ENCODE measurements at regions not wholly inside any gene's neighbourhood (a gene's known extent, or its start where the extent isn't known, plus 50 kb on each side); places are given as distances from the start of the nearest gene placed in this dataset.
"Not testable (repeated sequence)": the region's sequence is repeated elsewhere in the genome, so short reads cannot be mapped to it uniquely, and the experiment has no call there.

DNA sequence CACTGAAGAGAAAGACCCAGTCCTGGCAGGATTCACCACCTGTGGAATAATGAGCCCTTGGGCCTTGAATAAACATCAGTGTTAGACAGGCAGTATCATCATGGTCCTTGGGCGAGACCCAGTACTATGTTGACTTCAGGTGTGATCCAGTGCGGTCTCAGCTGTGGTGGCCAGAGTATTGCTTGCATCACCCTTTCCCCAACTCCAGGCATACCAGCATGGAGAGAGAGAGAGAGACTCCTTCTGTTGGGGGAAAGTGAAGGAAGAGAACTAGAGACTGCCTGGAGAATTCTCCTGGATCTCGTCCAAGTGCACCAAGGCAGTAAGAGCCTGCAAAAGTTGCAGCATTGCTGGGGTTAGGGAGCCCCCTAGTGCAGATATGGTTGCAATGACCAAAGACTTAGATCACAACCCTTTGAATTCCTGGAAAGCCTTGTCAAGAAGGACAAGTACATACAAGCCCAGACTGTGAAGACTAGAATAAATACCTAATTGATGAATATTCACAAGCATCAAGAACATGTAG is 61.1 kb upstream of the VAMP7 start:
- Histone ChIP-seq H3K36me3 (ENCODE audit: control insufficient read depth, insufficient read depth, low read length) (no peaks in the 10 kb centered on the region), H3K9me3 (ENCODE audit: control insufficient read depth, insufficient read depth, low read depth, low read length) (no peaks in the 10 kb centered on the region), H3K4me2 (ENCODE audit: extremely low read depth, insufficient read depth, low read length) (no peak overlapping the region), H3K79me2 (ENCODE audit: control insufficient read depth, insufficient read depth, low read length) (no peaks in the 10 kb centered on the region), H3K27me3 (ENCODE audit: control insufficient read depth, insufficient read depth, low read length) (no peaks in the 10 kb centered on the region), H3K9ac (ENCODE audit: insufficient read depth, low read length) (no peak overlapping the region), H3K4me1 (ENCODE audit: control insufficient read depth, extremely low read depth, insufficient read depth, low read length) (no peaks in the 10 kb centered on the region), H4K20me1 (ENCODE audit: control insufficient read depth, extremely low read depth, insufficient read depth, low read length) (no peaks in the 10 kb centered on the region), H3K27ac (ENCODE audit: insufficient read depth, low read length) (no peak overlapping the region), H3K4me3 (replicated peaks in 1 of 4; ENCODE audit: control extremely low read depth in 1 of 4, insufficient read depth in 1 of 4, low read depth in 3 of 4, low read length in 4 of 4) (no peak overlapping the region), H2AFZ (ENCODE audit: low read length) (no peak overlapping the region)
- TF ChIP-seq, protein P1, sequence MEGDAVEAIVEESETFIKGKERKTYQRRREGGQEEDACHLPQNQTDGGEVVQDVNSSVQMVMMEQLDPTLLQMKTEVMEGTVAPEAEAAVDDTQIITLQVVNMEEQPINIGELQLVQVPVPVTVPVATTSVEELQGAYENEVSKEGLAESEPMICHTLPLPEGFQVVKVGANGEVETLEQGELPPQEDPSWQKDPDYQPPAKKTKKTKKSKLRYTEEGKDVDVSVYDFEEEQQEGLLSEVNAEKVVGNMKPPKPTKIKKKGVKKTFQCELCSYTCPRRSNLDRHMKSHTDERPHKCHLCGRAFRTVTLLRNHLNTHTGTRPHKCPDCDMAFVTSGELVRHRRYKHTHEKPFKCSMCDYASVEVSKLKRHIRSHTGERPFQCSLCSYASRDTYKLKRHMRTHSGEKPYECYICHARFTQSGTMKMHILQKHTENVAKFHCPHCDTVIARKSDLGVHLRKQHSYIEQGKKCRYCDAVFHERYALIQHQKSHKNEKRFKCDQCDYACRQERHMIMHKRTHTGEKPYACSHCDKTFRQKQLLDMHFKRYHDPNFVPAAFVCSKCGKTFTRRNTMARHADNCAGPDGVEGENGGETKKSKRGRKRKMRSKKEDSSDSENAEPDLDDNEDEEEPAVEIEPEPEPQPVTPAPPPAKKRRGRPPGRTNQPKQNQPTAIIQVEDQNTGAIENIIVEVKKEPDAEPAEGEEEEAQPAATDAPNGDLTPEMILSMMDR (conservative IDR thresholded peaks at IDR 0.05 in 1 of 2, IDR thresholded peaks at IDR 0.05 in 1 of 2; ENCODE audit: low read depth in 1 of 2, low read length in 2 of 2): peak; percentile 65 to 74
- TF ChIP-seq EZH2 (IDR thresholded peaks at IDR 0.05; ENCODE audit: low read length, missing control alignments): no peak
- peak; percentile 79 to 88 for DNase-seq (ENCODE audit: low read depth in 2 of 2)

DNA sequence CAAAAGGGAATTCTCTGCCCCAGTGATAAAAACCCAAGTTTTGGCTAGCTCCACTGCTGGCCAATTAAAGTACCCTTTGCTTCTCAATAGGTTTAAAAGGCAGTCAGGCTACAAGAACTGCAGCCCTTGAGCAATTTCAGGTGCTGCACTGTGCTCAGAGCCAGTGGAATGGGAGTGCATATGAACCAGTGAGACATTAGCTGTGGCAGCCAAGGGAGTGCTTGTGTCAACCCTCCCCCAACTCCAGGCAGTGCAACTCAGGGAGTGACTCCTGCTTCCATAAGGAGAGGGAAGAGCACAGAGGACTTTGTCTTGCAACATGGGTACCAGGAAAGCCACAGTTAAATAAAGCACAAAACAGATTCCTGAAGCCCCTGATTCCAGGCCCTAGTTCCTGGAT is 61.6 kb upstream of the VAMP7 start:
- Histone ChIP-seq H3K36me3 (ENCODE audit: control insufficient read depth, insufficient read depth, low read length) (no peaks in the 10 kb centered on the region), H3K4me2 (ENCODE audit: extremely low read depth, insufficient read depth, low read length) (no peak overlapping the region), H3K9me3 (ENCODE audit: control insufficient read depth, insufficient read depth, low read depth, low read length) (no peaks in the 10 kb centered on the region), H4K20me1 (ENCODE audit: control insufficient read depth, extremely low read depth, insufficient read depth, low read length) (no peaks in the 10 kb centered on the region), H3K27me3 (ENCODE audit: control insufficient read depth, insufficient read depth, low read length) (no peaks in the 10 kb centered on the region), H3K27ac (ENCODE audit: insufficient read depth, low read length) (no peak overlapping the region), H3K4me1 (ENCODE audit: control insufficient read depth, extremely low read depth, insufficient read depth, low read length) (no peaks in the 10 kb centered on the region), H3K4me3 (replicated peaks in 1 of 4; ENCODE audit: control extremely low read depth in 1 of 4, insufficient read depth in 1 of 4, low read depth in 3 of 4, low read length in 4 of 4) (no peak overlapping the region), H2AFZ (ENCODE audit: low read length) (no peak overlapping the region), H3K9ac (ENCODE audit: insufficient read depth, low read length) (no peak overlapping the region), H3K79me2 (ENCODE audit: control insufficient read depth, insufficient read depth, low read length) (no peaks in the 10 kb centered on the region)
- TF ChIP-seq, protein P1 (conservative IDR thresholded peaks at IDR 0.05 in 1 of 2, IDR thresholded peaks at IDR 0.05 in 1 of 2; ENCODE audit: low read depth in 1 of 2, low read length in 2 of 2): no peak
- TF ChIP-seq EZH2 (IDR thresholded peaks at IDR 0.05; ENCODE audit: low read length, missing control alignments): no peak
- DNase-seq (ENCODE audit: low read depth in 2 of 2): peak in 1 of 2 donors; percentile 0

DNA sequence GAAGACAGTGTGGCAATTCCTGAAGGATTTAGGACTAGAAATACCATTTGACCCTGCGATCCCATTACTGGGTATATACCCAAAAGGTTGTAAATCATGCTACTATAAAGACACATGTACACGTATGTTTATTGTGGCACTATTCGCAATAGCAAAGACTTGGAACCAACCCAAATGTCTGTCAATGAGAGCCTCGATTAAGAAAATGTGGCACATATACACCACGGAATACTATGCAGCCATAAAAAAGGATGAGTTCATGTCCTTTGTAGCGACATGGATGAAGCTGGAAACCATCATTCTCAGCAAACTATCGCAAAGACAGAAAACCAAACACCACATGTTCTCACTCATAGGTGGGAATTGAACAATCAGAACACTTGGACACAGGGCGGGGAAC is 66.8 kb upstream of the VAMP7 start:
- not testable (repeated sequence) for H3K4me1 ChIP-seq (ENCODE audit: control insufficient read depth, extremely low read depth, insufficient read depth, low read length); H3K36me3 ChIP-seq (ENCODE audit: control insufficient read depth, insufficient read depth, low read length); DNase-seq (ENCODE audit: low read depth in 2 of 2)

More for the DNA sequence above, 66.8 kb upstream of the VAMP7 start:
- H2AFZ ChIP-seq (ENCODE audit: low read length); H4K20me1 ChIP-seq (ENCODE audit: control insufficient read depth, extremely low read depth, insufficient read depth, low read length); H3K4me3 ChIP-seq (replicated peaks in 1 of 4; ENCODE audit: control extremely low read depth in 1 of 4, insufficient read depth in 1 of 4, low read depth in 3 of 4, low read length in 4 of 4); H3K9me3 ChIP-seq (ENCODE audit: control insufficient read depth, insufficient read depth, low read depth, low read length); H3K79me2 ChIP-seq (ENCODE audit: control insufficient read depth, insufficient read depth, low read length); H3K27ac ChIP-seq (ENCODE audit: insufficient read depth, low read length); H3K27me3 ChIP-seq (ENCODE audit: control insufficient read depth, insufficient read depth, low read length); H3K9ac ChIP-seq (ENCODE audit: insufficient read depth, low read length); H3K4me2 ChIP-seq (ENCODE audit: extremely low read depth, insufficient read depth, low read length): not testable (repeated sequence)

Measured in fibroblast of lung (primary cell).